Activated CD8-positive, alpha-beta memory T cell treated with anti-CD3 and anti-CD28 coated beads, Interleukin-2, amount 50 U/mL, for 48 hours (primary cell): ENCODE measurements at regions not wholly inside any gene's neighbourhood (a gene's known extent, or its start where the extent isn't known, plus 50 kb on each side); places are given as distances from the start of the nearest gene placed in this dataset.

Source experiments
- DNase-seq: peaks from one replicate; pipeline ENCODE4 v3.0.0-alpha.2; 2020

DNA sequence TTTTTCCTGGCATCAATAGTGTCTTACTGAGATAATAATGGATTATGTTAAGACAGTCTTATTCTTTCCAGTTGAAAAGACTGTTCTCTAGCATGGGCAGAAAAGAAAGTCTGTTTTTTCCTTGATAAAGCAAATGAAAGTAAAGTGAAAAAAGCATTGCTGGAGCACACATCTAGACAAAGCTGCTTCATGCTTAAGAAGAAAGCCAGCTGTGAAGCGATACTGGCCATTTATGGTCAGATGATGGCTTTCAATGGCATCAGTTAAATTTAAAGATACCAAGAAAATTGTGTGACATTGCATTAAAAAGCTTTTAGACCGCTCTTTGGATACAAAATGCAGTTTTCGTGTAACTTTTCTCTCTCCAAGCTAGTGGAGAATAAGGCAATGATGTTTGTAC lies 242.1 kb upstream of the TRAM1L1 start:
- DNase-seq, result no peak

- no peak for DNase-seq
Observed at GRCh38 chr4:117328333-117328732, 243.0 kb upstream of the TRAM1L1 start.

DNA sequence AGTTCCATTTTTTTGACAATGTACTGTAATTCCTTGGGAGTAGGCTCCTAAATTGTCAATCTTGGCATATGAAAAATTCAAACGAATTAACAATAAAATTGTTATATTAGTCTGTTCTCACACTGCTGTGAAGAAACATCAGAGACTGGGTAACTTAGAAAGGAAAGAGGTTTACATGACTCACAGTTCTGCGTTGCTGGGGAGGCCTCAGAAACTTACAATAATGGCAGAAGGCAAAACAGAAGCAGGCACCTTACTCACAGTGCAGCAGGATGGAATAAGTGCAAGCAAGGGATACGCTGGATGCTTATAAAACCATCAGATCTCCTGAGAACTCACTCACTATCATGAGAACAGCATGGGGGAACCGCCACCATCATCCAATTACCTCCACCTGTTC lies 246.4 kb upstream of the TRAM1L1 start:
- no peak for DNase-seq

- no peak for DNase-seq
Observed at GRCh38 chr4:117334451-117335188, 249.2 kb upstream of the TRAM1L1 start.

DNA sequence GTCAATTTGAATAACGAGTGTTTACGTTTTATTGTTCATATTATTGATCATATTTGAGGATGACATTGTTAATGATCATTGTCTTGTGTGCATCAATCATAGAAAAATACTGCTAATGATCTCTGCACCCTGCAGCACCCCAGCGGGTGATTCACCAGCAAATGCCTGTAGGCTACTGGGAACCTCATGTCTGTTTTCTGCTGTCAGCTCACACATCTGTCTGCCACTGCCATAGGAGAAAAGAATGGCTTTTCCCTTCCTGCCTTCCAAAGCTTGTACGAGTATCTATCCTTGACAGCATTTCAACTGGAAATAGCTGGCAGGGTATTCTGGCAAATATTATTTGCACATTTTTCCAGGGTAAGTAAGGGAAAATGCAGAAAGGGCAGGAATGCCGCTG lies 272.1 kb upstream of the TRAM1L1 start:
- no peak for DNase-seq

- no peak for DNase-seq
Observed at GRCh38 chr4:117357866-117358265, 272.5 kb upstream of the TRAM1L1 start.

- no peak for DNase-seq
Observed at GRCh38 chr4:117370944-117371668, 285.7 kb upstream of the TRAM1L1 start.

DNA sequence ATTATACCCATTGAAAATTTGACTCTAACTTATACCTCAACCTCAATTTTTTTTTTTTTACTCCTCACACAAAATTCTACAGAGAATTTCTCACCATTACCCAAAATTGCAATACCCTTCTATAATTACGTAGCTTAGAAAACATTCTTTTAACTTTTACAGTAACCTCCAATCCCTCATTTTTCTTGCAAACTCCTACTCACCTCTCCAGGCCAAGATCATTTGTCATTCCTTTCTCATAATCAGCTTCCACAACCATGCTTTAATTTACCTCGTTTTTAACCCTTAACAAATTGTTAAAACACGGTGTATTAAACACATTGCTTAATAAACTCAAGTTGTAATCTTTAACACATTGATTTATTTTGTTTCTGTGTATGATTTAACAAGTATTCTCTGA lies 289.7 kb upstream of the TRAM1L1 start:
- DNase-seq, result no peak

GRCh38 chr4:117376692-117377091 lies 291.3 kb upstream of the TRAM1L1 start:
- no peak for DNase-seq

- DNase-seq, result no peak
Observed at GRCh38 chr4:117378942-117379341, 293.6 kb upstream of the TRAM1L1 start.

DNA sequence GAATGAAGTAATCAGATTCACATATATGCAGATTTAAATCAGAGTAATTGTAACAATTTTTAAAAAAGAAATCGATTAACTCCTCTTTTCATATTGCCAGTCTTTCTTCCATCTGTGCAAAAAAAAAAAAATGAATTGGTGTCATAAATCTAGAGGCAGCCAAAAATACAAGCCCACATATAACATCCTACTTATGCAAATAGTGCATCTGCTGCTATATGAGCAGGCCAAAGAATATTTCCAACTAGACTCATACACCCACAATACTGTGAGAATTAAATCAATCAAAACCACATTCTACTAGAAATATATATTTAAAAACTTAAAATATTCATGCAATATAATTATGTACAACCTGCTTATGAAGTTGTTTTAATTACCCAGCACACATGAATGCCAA lies 298.1 kb upstream of the TRAM1L1 start:
- DNase-seq, result no peak

DNA sequence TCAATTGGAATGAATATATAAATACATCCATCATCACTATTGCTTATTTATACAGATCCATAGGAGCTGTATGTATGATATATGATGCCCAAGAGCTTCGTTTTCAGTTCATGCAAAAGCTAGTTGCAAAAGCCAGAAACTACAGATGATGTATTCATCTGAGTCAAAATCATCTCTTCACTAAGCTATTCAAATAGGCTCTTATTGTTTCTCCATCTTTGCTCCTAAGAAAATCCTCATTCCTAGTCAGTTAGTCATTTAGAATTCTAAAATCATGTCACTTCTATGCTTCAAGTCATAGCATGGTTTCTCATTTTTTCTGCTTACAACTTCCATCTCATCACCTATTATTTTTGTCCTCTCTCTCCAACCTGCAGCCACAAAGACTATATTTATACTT lies 300.1 kb upstream of the TRAM1L1 start:
- DNase-seq, result no peak

DNA sequence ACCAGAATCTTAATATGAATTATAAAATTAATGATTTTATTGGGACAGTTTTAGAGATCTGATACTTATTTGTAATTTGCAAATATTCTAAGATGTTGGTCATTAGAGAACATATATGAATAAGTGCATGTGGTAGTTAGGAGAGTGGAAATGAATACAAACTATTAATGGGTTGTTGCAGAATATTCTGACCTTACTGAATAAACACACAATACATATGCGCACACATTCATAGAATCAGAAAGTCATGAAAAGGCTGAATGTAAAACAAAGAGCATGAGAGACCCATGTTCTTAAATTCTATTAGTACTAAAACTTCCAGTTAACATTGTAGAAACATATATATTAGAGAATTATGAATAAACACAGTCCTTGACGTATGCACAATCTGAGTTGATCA lies 301.7 kb upstream of the TRAM1L1 start:
- DNase-seq, result no peak

GRCh38 chr4:117400039-117400835 lies 314.9 kb upstream of the TRAM1L1 start:
- DNase-seq, result no peak

- no peak for DNase-seq
Observed at GRCh38 chr4:117412661-117413060, 327.3 kb upstream of the TRAM1L1 start.

DNA sequence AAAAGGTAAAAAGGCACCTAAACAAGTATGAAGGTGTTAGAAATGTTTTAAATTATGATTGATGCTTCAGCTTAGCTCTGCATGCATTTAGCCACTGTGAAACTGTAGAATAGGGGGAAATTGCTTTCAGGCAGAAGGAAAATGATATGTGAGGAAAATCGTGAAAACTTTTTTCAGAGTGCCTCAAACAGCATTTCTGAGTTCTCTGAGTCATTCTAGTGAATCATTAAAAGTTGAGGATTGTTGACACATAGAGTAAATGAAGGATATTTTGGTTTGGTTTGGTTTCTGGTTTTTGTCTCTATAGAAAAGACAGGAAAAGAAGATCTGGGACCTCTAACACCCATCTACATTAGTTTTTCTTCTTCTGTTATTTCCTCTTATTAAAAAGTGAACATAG lies 332.5 kb upstream of the TRAM1L1 start:
- DNase-seq, result no peak

- no peak for DNase-seq
Observed at GRCh38 chr4:117420948-117421347, 335.6 kb upstream of the TRAM1L1 start.

- no peak for DNase-seq
Observed at GRCh38 chr4:117421706-117422105, 336.3 kb upstream of the TRAM1L1 start.

DNA sequence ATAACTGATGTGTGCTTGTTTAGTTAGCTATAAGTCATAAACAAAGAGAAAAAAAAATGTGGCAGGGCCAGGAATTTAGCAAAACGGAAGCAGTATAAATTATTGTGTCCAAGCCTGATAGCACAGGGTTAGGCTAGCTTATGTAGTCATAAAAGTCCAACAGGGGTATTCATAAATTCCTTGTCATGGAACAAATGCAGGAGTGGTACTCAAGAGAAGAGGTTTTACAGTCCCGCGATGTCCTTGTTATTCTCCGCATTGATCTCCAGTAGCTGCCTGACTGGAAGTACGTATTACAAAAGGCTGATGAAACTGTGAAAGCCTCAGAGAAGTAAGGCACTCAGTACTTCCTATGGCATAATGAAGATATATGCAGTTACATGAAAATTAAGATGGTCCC lies 336.9 kb upstream of the TRAM1L1 start:
- no peak for DNase-seq

GRCh38 chr4:117425636-117426035 lies 340.3 kb upstream of the TRAM1L1 start:
- DNase-seq, result no peak

DNA sequence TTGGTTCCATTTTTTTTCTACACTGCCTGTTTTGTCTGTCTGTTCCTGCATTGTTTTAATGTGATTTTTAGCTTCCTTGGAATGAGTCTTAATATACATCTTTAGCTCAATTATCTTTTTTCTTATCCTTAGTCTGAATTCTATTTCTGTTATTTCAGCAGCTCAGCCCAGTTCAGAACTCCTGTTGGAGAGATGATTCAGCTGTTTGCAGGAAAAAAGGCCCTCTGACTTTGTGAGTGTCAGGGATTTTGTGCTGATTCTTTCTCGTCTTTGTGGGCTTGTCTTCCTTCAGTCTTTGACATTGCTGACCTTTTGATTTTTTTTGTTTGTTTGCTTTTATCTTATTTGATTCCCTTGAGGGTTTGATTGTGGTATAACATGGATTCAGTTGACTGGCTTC lies 343.2 kb upstream of the TRAM1L1 start:
- no peak for DNase-seq

GRCh38 chr4:117429061-117429460 lies 343.7 kb upstream of the TRAM1L1 start:
- DNase-seq, result no peak

- DNase-seq, result no peak
Observed at GRCh38 chr4:117429506-117429905, 344.1 kb upstream of the TRAM1L1 start.

GRCh38 chr4:117434424-117434823 lies 349.0 kb upstream of the TRAM1L1 start:
- no peak for DNase-seq
